DND-41 (cell line): ENCODE measurements at regions not wholly inside any gene's neighbourhood (a gene's known extent, or its start where the extent isn't known, plus 50 kb on each side); places are given as distances from the start of the nearest gene placed in this dataset.
"Not testable (repeated sequence)": the region's sequence is repeated elsewhere in the genome, so short reads cannot be mapped to it uniquely, and the experiment has no call there.

Experiments used
- ATAC-seq: fragments of 200-7000 bp; cut with Tn5 transposase; 3 replicates; pipeline ENCODE4 v1.9.1; 2021; ENCODE audit warnings: low read depth; ENCODE audit not compliant: insufficient read depth
- DNase-seq: peaks from one replicate; pipeline ENCODE4 v3.0.0-alpha.2; 2020
- H2AFZ ChIP-seq: 2 replicates; pipeline ENCODE4 v1.6.0; 2012; ENCODE audit warnings: low read depth, low read length
- H3K27ac ChIP-seq: 2 replicates; pipeline ENCODE4 v1.5.1; 2012; ENCODE audit warnings: low read length, inconsistent platforms
- H3K27me3 ChIP-seq: fragments of 200-600 bp; sonication (generic); 2 replicates; pipeline ENCODE4 v1.6.0; 2012; ENCODE audit warnings: low read length, mild to moderate bottlenecking, inconsistent platforms; ENCODE audit not compliant: insufficient read depth, poor library complexity
- H3K36me3 ChIP-seq: 2 replicates; pipeline ENCODE4 v1.5.1; 2012; ENCODE audit warnings: low read length, inconsistent platforms; ENCODE audit not compliant: insufficient read depth
- H3K4me1 ChIP-seq: 2 replicates; pipeline ENCODE4 v1.5.1; 2012; ENCODE audit warnings: mild to moderate bottlenecking, low read length; ENCODE audit not compliant: insufficient read depth
- H3K4me2 ChIP-seq: 2 replicates; pipeline ENCODE4 v1.6.0; 2012; ENCODE audit warnings: mild to moderate bottlenecking, moderate library complexity, low read length, inconsistent platforms; ENCODE audit not compliant: insufficient read depth
- H3K4me3 ChIP-seq, 2 experiments: fragments of 200-600 bp in 1 of 2; shearing (Covaris generic) in 1 of 2; 2 replicates each; pipeline ENCODE4 v1.5.1; 2012 to 2016; ENCODE audit warnings: inconsistent platforms in 2 of 2, low read length in 2 of 2, mild to moderate bottlenecking in 2 of 2, low read depth in 1 of 2, moderate library complexity in 1 of 2
- H3K79me2 ChIP-seq: 2 replicates; pipeline ENCODE4 v1.6.0; 2012; ENCODE audit warnings: low read length, inconsistent platforms; ENCODE audit not compliant: insufficient read depth
- H3K9ac ChIP-seq: 2 replicates; pipeline ENCODE4 v1.6.0; 2012; ENCODE audit warnings: low read depth, mild to moderate bottlenecking, inconsistent platforms, low read length, moderate library complexity
- H3K9me3 ChIP-seq: 2 replicates; pipeline ENCODE4 v1.5.1; 2012; ENCODE audit warnings: low read length, moderate library complexity, mild to moderate bottlenecking, inconsistent platforms; ENCODE audit not compliant: insufficient read depth, severe bottlenecking
- H4K20me1 ChIP-seq: 2 replicates; pipeline ENCODE4 v1.6.0; 2012; ENCODE audit warnings: low read length; ENCODE audit not compliant: insufficient read depth
- EZH2 ChIP-seq: IDR thresholded peaks from 3 replicates; pipeline ENCODE4 v1.6.1; 2012; ENCODE audit warnings: borderline replicate concordance, low read depth, mild to moderate bottlenecking, moderate library complexity, low read length, inconsistent platforms; ENCODE audit not compliant: severe bottlenecking
- TF ChIP-seq, protein P1 (sequence below): IDR thresholded peaks from 2 replicates; pipeline ENCODE4 v1.5.1; 2012; ENCODE audit warnings: borderline replicate concordance, low read length, moderate library complexity, mild to moderate bottlenecking; ENCODE audit not compliant: poor library complexity, severe bottlenecking; ENCODE audit errors: extremely low read depth

DNA sequence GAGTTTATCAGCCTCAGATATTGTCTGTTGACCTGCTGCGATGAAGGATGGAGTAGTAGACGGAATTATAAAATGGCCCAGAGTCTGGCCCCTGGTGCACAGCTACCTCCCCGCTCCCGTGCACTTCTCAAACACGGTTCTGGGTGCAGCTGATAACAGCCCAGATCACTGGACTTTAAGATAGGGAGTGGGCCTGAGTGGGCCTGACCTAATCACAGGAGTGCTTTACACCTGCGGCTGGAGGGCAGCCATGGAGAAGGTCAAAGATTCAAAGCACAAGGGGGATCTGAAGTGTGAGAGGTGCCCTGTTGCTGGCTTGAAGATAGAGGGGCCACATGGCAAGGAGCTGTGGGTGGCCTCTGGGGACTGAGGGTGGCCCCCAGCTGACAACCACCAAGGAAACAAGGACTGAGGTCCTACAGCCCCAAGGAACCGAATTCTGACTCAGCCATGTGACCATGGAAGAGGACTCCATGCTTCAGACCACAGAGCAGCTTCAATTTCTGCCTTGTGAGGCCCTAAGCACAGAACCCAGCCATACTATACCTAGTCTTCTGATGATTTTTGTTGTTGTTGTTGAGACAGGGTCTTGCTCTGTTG lies 113.4 kb downstream of the ZNF664 start:
- DNase-seq (no peak), ATAC-seq (no peak)
- H3K27me3 ChIP-seq, result no peaks in the 10 kb centered on the region
- H3K79me2 ChIP-seq, result no peaks in the 10 kb centered on the region
- H3K4me1 ChIP-seq, result no peaks in the 10 kb centered on the region
- no peaks in the 10 kb centered on the region for H3K36me3 ChIP-seq
- H3K9me3 ChIP-seq, result no peaks in the 10 kb centered on the region
- H4K20me1 ChIP-seq, result no peaks in the 10 kb centered on the region
- H3K9ac ChIP-seq, result no peak overlapping the region
- no peak overlapping the region for H3K27ac ChIP-seq
- no peak overlapping the region for H3K4me3 ChIP-seq
- no peak overlapping the region for H2AFZ ChIP-seq
- no peak overlapping the region for H3K4me2 ChIP-seq
- no peak for TF ChIP-seq EZH2
- TF ChIP-seq, protein P1, sequence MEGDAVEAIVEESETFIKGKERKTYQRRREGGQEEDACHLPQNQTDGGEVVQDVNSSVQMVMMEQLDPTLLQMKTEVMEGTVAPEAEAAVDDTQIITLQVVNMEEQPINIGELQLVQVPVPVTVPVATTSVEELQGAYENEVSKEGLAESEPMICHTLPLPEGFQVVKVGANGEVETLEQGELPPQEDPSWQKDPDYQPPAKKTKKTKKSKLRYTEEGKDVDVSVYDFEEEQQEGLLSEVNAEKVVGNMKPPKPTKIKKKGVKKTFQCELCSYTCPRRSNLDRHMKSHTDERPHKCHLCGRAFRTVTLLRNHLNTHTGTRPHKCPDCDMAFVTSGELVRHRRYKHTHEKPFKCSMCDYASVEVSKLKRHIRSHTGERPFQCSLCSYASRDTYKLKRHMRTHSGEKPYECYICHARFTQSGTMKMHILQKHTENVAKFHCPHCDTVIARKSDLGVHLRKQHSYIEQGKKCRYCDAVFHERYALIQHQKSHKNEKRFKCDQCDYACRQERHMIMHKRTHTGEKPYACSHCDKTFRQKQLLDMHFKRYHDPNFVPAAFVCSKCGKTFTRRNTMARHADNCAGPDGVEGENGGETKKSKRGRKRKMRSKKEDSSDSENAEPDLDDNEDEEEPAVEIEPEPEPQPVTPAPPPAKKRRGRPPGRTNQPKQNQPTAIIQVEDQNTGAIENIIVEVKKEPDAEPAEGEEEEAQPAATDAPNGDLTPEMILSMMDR, result no peak

DNA sequence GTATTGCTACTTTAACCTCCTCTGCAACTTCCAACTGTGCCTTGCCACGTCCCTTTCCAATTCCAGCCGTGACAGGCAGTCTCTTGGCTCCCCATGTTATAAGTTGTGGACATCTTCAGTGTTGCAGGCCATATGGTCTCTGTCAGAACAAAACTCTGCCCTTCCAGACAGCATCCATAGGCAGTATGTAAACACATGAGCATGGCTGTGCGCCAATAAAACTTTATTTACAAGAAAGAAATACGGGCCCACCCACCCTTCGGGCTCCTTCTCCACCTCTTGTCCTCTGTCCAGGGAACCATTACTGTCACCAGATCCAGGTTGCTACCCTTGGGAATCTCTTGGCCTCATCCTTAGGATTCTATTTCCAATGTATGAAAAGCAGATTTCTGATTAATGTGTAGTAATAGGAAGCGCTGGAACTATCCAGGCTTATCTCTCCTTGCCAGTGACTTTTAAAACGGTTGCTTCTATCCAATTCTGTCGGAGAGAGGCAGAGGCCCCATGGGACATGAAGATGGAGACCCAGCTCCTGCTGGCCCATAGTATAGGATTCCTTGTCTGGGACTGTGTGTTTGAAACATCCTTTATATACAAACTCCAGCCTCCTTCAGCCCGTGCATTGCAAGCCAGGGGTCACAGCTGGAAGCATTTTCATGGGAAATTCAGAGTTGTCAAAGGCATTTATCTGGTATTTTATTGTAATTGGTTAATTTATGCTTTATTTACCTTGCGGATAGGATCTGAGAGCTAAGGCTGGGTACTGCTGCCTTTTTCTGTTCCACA lies 114.4 kb downstream of the ZNF664 start:
- H3K4me1 ChIP-seq, result no peaks in the 10 kb centered on the region
- no peaks in the 10 kb centered on the region for H3K36me3 ChIP-seq
- no peaks in the 10 kb centered on the region for H3K9me3 ChIP-seq
- H2AFZ ChIP-seq, result no peak overlapping the region
- no peaks in the 10 kb centered on the region for H3K27me3 ChIP-seq
- H3K27ac ChIP-seq, result no peak overlapping the region
- H3K4me2 ChIP-seq, result no peak overlapping the region
- H3K79me2 ChIP-seq, result no peaks in the 10 kb centered on the region
- H3K9ac ChIP-seq, result no peak overlapping the region
- ATAC-seq, result no peak
- no peak for DNase-seq
- no peaks in the 10 kb centered on the region for H4K20me1 ChIP-seq
- TF ChIP-seq EZH2, result no peak
- no peak overlapping the region for H3K4me3 ChIP-seq

DNA sequence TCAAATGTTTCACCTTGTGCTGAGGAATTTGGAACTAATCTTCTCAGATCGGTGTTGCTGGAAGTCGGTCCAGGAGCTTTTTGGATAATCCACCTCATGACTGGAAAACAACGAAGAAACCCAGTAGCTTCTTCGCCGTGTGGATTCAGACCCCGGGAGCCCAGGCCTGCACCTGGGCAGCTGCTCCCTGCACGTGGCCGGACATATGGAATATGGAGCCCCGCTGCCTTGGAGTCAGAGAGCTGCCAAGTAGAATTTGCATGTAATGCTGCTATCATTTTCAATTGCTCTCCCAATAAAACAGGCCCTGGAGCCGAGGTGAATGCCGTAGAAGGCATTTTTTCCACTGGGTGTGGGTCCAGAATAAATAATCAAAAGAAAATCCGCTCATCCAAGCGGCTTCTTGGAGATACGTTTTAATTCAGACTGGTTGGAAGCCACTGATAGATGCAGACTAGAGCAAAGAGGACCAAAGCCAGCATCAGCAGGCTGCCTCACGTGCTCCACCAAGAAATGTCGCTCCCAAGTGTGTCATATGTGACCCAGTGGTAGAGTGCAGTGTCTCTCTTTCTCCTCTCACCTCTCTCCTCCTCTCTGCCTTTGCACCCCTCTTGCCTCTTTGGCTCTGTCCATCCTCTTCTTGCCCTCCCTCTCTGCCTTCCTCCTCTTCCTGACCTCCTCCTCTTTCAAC lies 115.3 kb downstream of the ZNF664 start:
- H3K4me2 ChIP-seq, result no peak overlapping the region
- DNase-seq (no peak), ATAC-seq (no peak)
- H3K36me3 ChIP-seq, result no peaks in the 10 kb centered on the region
- H3K79me2 ChIP-seq, result no peaks in the 10 kb centered on the region
- H3K27me3 ChIP-seq, result no peaks in the 10 kb centered on the region
- no peak overlapping the region for H3K27ac ChIP-seq
- TF ChIP-seq, protein P1, result no peak
- no peak for TF ChIP-seq EZH2
- no peak overlapping the region for H3K9ac ChIP-seq
- H2AFZ ChIP-seq, result no peak overlapping the region
- H3K4me1 ChIP-seq, result no peaks in the 10 kb centered on the region
- H3K4me3 ChIP-seq, result no peak overlapping the region
- H3K9me3 ChIP-seq, result peaks cover 7% of the 10 kb centered on the region
- H4K20me1 ChIP-seq, result no peaks in the 10 kb centered on the region

DNA sequence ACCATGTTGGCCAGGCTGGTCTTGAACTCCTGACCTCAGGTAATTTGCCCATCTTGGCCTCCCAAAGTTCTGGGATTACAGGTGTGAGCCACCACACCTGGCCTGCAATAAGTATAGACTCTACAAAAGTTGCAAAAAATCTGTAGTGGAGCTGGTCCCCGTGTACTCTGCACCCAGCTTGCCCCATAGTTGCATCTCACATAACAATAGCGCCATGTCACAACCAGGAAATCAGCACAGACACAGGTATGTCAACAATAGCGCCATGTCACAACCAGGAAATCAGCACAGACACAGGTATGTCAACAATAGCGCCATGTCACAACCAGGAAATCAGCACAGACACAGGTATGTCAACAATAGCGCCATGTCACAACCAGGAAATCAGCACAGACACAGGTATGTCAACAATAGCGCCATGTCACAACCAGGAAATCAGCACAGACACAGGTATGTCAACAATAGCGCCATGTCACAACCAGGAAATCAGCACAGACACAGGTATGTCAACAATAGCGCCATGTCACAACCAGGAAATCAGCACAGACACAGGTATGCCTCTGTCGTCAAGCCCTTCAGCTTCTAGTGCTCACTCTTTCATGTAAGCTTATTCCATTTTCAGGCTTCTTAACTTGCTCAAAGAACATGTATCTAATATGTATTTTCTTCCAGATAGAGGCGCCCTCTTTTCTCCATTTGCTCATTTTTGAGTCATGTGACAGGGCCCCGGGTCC lies 116.3 kb downstream of the ZNF664 start:
- not testable (repeated sequence) for H3K4me1 ChIP-seq, H3K36me3 ChIP-seq, H3K27me3 ChIP-seq, H3K27ac ChIP-seq, H4K20me1 ChIP-seq, H3K9ac ChIP-seq, H3K79me2 ChIP-seq, DNase-seq, H3K4me3 ChIP-seq, ATAC-seq, H3K4me2 ChIP-seq, H2AFZ ChIP-seq, H3K9me3 ChIP-seq
